Suppressor macrophage (primary cell): ENCODE measurements at regions not wholly inside any gene's neighbourhood (a gene's known extent, or its start where the extent isn't known, plus 50 kb on each side); places are given as distances from the start of the nearest gene placed in this dataset.
"Not testable (repeated sequence)": the region's sequence is repeated elsewhere in the genome, so short reads cannot be mapped to it uniquely, and the experiment has no call there.

Experiments
- DNase-seq, 4 experiments: peaks; one replicate each; pipeline ENCODE4 v3.0.0-alpha.2; 2020 to 2022

- not testable (repeated sequence) for DNase-seq
Observed at GRCh38 chr6:74704540-74704939, 501.3 kb downstream of the COL12A1 start.

- no peak for DNase-seq
Observed at GRCh38 chr6:74690365-74690764, 515.5 kb downstream of the COL12A1 start.

GRCh38 chr6:74689601-74690000 lies 516.3 kb downstream of the COL12A1 start:
- no peak for DNase-seq

GRCh38 chr6:74677463-74677862 lies 528.4 kb downstream of the COL12A1 start:
- DNase-seq: no peak

- no peak for DNase-seq
Observed at GRCh38 chr6:74676906-74677305, 528.9 kb downstream of the COL12A1 start.

GRCh38 chr6:74674377-74674776 lies 531.5 kb downstream of the COL12A1 start:
- DNase-seq: no peak

GRCh38 chr6:74671558-74672025 lies 534.3 kb downstream of the COL12A1 start:
- no peak for DNase-seq

- no peak for DNase-seq
Observed at GRCh38 chr6:74658391-74658790, 547.5 kb downstream of the COL12A1 start.

GRCh38 chr6:74657931-74658330 lies 547.9 kb downstream of the COL12A1 start:
- DNase-seq: no peak

- DNase-seq: no peak
Observed at GRCh38 chr6:74657011-74657410, 548.8 kb downstream of the COL12A1 start.

GRCh38 chr6:74656453-74656852 lies 549.4 kb downstream of the COL12A1 start:
- no peak for DNase-seq

- DNase-seq: no peak
Observed at GRCh38 chr6:74654296-74654695, 551.6 kb downstream of the COL12A1 start.

GRCh38 chr6:74651948-74652842 lies 553.7 kb downstream of the COL12A1 start:
- no peak for DNase-seq

- DNase-seq: no peak
Observed at GRCh38 chr6:74650668-74651067, 555.2 kb downstream of the COL12A1 start.

- DNase-seq: no peak
Observed at GRCh38 chr6:74646461-74646860, 559.4 kb downstream of the COL12A1 start.

- no peak for DNase-seq
Observed at GRCh38 chr6:74645108-74645849, 560.6 kb downstream of the COL12A1 start.

- no peak for DNase-seq
Observed at GRCh38 chr6:74642101-74642500, 563.8 kb downstream of the COL12A1 start.

- DNase-seq: no peak
Observed at GRCh38 chr6:74638412-74638811, 567.4 kb downstream of the COL12A1 start.

- DNase-seq: no peak
Observed at GRCh38 chr6:74632196-74632875, 573.5 kb downstream of the COL12A1 start.

GRCh38 chr6:74631564-74631963 lies 574.3 kb downstream of the COL12A1 start:
- peak in 2 of 4 experiments; percentile 4 to 42 for DNase-seq

- DNase-seq: no peak
Observed at GRCh38 chr6:74626288-74626687, 579.6 kb downstream of the COL12A1 start.

- no peak for DNase-seq
Observed at GRCh38 chr6:74623027-74623426, 582.8 kb downstream of the COL12A1 start.

GRCh38 chr6:74611220-74611619 lies 594.6 kb downstream of the COL12A1 start:
- peak in 2 of 4 experiments; percentile 13 to 19 for DNase-seq
